GM12864 (cell line): ENCODE measurements at regions not wholly inside any gene's neighbourhood (a gene's known extent, or its start where the extent isn't known, plus 50 kb on each side); places are given as distances from the start of the nearest gene placed in this dataset.
"Not testable (repeated sequence)": the region's sequence is repeated elsewhere in the genome, so short reads cannot be mapped to it uniquely, and the experiment has no call there.

Source experiments
- DNase-seq: peaks from one replicate; pipeline ENCODE4 v3.0.0-alpha.2; 2011; ENCODE audit warnings: low read depth
- H3K4me3 ChIP-seq: 2 replicates; pipeline ENCODE4 v1.5.1; 2011; ENCODE audit warnings: mild to moderate bottlenecking, low read depth, low read length, control low read depth
- TF ChIP-seq, protein P1 (sequence below): IDR thresholded peaks from 2 replicates; pipeline ENCODE4 v1.5.1; 2011; ENCODE audit warnings: low read depth, mild to moderate bottlenecking, moderate library complexity, low read length, control low read depth, inconsistent platforms; ENCODE audit errors: missing control alignments

DNA sequence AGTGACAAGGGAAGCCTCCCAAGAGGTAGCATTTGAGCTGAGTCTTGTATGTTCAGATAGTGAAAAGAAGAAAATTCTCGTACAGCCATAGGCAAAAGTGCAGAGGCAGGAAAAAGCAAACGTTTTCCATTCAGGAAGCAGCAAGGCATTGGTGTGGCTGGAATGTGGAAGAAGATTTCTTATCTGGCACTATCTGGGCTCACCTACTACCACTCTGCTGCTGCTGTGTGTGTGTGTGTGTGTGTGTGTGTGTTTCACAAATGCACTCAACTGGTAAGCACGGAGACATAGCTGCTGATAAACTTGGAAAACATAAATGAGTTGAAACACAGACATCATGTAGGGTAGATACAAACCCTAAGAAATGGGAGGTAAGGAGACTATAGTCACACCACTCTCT, 92.8 kb upstream of the ARHGAP42 start:
- DNase-seq, result no peak
- H3K4me3 ChIP-seq, result no peak overlapping the region
- TF ChIP-seq, protein P1, sequence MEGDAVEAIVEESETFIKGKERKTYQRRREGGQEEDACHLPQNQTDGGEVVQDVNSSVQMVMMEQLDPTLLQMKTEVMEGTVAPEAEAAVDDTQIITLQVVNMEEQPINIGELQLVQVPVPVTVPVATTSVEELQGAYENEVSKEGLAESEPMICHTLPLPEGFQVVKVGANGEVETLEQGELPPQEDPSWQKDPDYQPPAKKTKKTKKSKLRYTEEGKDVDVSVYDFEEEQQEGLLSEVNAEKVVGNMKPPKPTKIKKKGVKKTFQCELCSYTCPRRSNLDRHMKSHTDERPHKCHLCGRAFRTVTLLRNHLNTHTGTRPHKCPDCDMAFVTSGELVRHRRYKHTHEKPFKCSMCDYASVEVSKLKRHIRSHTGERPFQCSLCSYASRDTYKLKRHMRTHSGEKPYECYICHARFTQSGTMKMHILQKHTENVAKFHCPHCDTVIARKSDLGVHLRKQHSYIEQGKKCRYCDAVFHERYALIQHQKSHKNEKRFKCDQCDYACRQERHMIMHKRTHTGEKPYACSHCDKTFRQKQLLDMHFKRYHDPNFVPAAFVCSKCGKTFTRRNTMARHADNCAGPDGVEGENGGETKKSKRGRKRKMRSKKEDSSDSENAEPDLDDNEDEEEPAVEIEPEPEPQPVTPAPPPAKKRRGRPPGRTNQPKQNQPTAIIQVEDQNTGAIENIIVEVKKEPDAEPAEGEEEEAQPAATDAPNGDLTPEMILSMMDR, result no peak

DNA sequence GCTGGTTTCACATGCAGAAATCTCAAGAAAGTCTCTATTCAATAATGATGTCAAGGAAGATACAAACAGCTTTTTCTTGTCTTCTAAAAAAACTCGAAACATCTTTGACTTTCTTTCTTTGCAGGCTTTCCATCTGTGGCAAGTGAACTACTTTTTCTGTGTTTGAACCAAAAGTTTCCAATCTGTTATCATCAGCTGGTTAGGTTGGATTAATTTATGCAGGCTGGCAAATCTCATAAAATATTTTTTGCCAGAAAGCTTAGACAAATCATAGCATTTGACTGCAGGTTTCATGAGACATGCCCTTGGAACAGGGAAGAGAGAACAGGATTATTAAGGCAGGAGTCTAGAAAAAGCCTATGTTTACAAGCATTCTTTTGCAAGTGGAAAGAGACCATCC, 86.1 kb upstream of the ARHGAP42 start:
- H3K4me3 ChIP-seq, result no peak overlapping the region
- TF ChIP-seq, protein P1, result no peak
- DNase-seq, result no peak

DNA sequence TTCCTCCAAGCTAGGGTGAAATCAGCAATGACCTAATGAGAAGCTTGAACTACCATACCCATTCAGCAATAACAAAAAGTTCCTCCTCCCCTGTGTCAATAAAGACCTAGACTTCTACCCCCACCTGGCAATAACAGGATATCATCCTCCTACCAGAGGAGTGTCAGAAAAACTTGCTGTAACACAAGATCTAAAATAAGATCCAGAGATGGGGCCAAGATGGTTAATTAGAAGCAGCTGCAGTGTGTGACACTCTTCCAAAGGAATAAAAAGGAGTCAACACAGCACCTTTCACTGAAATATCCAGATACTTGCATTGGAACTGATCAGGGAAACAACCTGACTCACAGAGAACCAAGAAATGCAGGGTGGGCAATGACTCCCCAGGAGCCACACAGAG, 84.4 kb upstream of the ARHGAP42 start:
- no peak for DNase-seq
- TF ChIP-seq, protein P1, result no peak
- H3K4me3 ChIP-seq, result no peak overlapping the region

DNA sequence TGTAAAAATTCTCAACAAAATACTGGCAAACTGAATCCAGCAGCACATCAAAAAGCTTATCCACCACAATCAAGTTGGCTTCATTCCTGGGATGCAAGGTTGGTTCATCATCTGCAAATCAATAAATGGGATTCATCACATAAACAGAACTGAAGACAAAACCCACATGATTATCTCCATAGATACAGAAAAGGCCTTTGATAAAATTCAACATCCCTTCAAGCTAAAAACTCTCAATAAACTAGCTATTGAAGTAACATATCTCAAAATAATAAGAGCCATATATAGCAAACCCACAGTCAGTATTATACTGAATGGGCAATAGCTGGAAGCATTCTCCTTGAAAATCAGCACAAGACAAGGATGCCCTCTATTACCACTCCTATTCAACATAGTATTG, 79.3 kb upstream of the ARHGAP42 start:
- DNase-seq, result not testable (repeated sequence)

DNA sequence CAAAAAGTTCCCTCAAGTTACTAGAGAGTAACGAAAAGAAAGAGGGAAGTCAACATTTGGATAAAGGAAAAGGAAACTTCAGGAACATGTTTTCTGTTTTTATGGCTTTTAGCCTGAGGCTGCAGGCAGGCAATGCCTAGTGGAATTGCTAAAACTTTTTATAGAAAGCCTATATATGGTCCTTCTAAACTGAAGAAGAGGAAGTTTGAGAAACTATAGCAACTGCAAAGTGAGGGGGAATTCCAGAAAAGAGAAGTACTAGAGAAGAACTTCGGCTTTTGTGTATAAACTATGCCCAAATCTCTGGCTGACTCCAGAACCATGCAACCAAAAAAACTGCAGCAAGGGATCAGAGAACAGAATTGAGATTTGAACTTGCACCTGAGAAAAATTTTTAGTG, 74.3 kb upstream of the ARHGAP42 start:
- H3K4me3 ChIP-seq, result no peak overlapping the region
- no peak for DNase-seq
- TF ChIP-seq, protein P1, result no peak

More for the DNA sequence above, 79.3 kb upstream of the ARHGAP42 start:
- H3K4me3 ChIP-seq, result not testable (repeated sequence)

DNA sequence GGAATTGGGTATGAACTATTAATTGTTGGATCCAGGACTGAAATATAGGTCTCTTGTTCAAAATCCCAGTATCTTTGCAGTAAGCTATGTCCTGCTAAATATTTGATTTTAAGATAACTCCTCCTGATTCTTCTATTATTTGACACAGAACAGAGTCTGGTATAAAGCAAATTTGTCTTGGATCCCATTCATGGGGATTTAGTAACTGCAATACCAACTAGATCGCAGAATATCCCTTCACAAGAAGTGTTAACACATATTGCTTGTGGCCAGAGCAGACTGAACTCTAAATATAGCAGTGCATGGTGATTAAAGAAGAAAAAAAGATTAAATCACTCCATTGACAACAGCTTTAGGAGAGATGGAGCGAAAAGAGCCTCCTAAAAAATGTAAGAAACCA, 68.2 kb upstream of the ARHGAP42 start:
- TF ChIP-seq, protein P1, result no peak
- H3K4me3 ChIP-seq, result no peak overlapping the region
- no peak for DNase-seq

DNA sequence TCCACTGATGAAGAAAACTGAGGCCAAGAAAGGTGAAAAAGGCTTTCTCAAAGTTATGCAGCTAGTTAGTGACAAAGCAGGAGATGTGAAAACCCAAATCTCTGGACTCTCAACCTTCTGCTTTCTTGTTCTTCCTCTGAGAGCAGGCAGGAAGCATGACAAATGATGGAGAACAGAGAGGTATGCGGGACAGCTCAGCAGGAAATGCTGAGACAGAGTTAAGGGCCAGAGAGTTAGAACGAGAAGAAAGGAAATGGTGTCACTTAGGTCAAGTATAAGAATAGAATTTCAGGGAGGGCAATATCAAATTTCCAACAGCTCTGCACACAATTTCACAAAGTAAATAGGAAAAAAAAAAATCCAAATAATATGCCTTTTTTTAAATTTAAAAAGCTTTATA, 67.6 kb upstream of the ARHGAP42 start:
- no peak overlapping the region for H3K4me3 ChIP-seq
- no peak for DNase-seq
- TF ChIP-seq, protein P1, result no peak

DNA sequence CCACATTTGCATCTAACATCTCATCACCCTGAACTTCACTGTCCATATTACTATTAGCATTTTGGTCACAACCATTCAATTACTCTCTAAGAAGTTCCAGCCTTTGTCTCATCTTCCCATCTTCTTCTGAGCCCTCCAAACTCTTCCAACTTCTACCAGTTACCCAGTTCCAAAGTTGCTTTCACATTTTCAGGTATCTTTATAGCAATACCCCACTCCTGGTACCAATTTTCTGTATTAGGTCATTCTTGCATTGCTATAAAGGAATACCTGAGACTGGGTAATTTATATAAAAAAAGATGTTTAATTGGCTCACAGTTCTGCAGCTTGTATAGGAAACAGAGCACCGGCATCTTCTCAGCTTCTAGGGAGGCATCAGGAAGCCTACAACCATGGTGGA, 64.7 kb upstream of the ARHGAP42 start:
- TF ChIP-seq, protein P1, result no peak
- H3K4me3 ChIP-seq, result no peak overlapping the region
- DNase-seq, result no peak
